Omental fat pad (tissue), 3 donors: ENCODE measurements at regions not wholly inside any gene's neighbourhood (a gene's known extent, or its start where the extent isn't known, plus 50 kb on each side); places are given as distances from the start of the nearest gene placed in this dataset.
"Not testable (repeated sequence)": the region's sequence is repeated elsewhere in the genome, so short reads cannot be mapped to it uniquely, and the experiment has no call there.

Experiments
- ATAC-seq: fragments of 150-250 bp; one replicate; pipeline ENCODE4 v1.9.1; 2016; ENCODE audit warnings: mild to moderate bottlenecking, moderate library complexity; ENCODE audit not compliant: low FRiP score
- DNase-seq: peaks from one replicate; pipeline ENCODE4 v3.0.0-alpha.2; 2019; ENCODE audit warnings: low spot score
- TF ChIP-seq, protein P1 (sequence below), 3 donors: fragments of 450-650 bp; IDR thresholded peaks; one replicate each; pipeline ENCODE4 v1.5.1; 2016 to 2017; ENCODE audit warnings: antibody characterized with exemption in 3 of 3, mild to moderate bottlenecking in 3 of 3, moderate library complexity in 2 of 3

DNA sequence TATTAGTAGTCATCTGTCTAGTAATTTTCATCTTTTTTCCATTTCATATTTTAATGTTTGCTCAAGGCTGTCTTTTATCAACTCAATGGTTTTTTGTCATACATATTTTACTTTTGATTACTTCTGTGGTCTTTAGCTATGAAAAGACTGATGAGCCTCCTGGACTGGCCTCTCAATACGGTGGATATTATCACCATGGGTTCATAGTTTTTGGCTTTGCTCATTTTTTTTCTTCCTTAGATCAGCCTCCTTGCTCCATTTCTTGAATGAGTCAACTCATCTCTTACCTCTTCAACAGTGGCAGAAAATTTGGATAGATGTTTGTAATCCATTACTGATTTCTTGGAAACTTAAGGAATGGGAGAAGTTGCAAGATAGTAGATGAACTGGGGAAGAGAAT is 80.1 kb upstream of the ELOVL5 start:
- TF ChIP-seq, protein P1, sequence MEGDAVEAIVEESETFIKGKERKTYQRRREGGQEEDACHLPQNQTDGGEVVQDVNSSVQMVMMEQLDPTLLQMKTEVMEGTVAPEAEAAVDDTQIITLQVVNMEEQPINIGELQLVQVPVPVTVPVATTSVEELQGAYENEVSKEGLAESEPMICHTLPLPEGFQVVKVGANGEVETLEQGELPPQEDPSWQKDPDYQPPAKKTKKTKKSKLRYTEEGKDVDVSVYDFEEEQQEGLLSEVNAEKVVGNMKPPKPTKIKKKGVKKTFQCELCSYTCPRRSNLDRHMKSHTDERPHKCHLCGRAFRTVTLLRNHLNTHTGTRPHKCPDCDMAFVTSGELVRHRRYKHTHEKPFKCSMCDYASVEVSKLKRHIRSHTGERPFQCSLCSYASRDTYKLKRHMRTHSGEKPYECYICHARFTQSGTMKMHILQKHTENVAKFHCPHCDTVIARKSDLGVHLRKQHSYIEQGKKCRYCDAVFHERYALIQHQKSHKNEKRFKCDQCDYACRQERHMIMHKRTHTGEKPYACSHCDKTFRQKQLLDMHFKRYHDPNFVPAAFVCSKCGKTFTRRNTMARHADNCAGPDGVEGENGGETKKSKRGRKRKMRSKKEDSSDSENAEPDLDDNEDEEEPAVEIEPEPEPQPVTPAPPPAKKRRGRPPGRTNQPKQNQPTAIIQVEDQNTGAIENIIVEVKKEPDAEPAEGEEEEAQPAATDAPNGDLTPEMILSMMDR (IDR thresholded peaks at IDR 0.05) = no peak
- DNase-seq = no peak
- no peak for ATAC-seq

DNA sequence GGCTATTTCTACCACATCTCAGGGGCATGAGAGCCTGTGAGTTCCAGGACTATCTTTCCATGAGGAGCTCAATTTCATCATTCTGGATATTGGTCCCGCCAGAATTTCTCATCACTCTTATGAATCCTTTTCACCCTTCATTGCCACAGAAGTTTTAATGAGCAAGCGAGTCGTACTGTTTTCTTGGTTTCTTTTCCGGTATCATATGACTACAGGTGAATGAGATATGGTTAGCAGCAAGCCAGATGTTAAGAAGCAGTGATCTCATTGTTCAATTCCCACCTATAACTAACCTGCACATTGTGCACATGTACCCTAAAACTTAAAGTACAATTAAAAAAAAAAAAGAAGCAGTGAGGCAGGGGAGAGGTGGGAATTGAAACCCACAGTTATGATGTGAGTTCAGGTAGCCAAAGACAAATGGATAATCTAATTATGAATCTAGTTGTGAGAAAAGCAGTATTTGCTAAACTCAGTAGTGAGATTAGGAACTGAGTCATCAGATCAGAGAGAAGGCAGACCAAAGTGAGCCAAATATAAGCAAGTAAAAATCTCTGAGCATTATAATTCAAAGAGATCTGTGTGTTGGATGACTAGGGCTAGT is 78.0 kb upstream of the ELOVL5 start:
- TF ChIP-seq, protein P1 (IDR thresholded peaks at IDR 0.05) = no peak
- ATAC-seq (no peak), DNase-seq (no peak)

DNA sequence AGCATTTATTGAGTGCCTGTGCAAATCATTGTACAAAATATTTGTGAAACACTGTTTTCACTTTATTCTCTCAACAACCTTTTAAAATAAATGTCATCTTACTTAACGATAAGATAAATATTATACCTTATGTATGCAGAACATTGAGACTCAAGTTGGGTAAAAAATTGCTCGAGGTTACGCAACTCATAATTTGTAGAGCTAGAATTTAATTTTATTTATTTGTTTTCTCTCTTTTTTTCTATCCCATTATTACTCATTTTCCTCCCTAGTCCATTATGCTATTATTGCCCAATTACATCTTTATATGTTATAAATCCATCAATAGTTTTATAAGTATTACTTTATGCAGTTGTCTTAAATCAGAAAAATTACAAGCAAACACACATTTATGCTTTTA is 77.4 kb upstream of the ELOVL5 start:
- TF ChIP-seq, protein P1 (IDR thresholded peaks at IDR 0.05) = no peak

DNA sequence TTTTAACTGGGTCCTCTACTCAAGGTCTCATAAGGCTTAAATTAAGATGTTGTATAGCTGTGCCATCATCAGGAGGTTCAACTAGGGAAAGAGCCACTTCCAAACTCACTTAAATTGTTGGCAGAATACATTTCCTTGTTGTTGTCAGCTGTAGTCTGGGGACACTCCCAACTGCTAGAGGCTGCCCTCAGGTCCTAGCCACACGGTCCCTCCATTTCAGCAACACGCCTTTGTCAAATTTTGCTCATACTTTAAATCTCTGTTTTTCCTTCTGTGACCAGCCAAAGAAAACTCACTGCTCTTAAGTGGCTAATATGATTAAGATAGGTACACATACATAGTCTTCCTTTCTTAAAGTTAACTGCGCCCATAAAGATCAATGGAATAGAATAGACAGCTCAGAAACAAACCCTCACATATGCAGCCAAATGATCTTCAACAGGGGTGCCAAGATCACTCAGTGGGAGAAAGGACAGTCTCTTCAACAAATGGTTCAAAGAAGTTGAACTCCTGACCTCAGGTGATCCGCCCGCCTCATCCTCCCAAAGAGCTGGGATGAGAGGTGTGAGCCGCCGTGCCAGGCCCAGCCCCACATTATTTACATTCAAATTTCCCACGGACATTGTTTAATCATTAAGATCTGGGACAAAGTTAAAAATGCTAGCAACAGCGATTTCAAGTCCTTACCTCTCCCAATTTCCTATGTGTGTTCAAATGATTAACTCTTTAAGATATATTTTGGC is 76.4 kb upstream of the ELOVL5 start:
- ATAC-seq (no peak), DNase-seq (no peak)
- TF ChIP-seq, protein P1 (IDR thresholded peaks at IDR 0.05) = no peak

More for the DNA sequence above, 77.4 kb upstream of the ELOVL5 start:
- DNase-seq (no peak), ATAC-seq (no peak)

DNA sequence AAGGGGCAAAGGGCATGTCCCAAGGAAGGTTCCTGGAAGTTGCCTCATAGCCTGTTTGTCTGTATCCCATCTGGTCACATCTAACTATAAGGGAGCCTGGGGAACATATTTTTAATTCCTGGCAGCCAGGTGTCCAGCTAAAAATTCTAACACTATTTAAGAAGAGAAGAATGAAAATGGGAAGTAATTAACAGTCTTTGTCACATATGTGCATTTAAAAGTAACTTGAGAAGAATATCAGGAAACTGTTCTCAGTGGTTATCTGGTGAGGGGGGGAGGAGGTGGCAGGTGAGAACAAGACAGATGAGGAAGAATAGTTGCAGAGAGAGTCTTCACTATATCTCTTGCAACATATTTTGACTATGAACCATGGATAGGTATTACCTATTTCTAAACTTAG is 75.5 kb upstream of the ELOVL5 start:
- TF ChIP-seq, protein P1 (IDR thresholded peaks at IDR 0.05) = no peak

DNA sequence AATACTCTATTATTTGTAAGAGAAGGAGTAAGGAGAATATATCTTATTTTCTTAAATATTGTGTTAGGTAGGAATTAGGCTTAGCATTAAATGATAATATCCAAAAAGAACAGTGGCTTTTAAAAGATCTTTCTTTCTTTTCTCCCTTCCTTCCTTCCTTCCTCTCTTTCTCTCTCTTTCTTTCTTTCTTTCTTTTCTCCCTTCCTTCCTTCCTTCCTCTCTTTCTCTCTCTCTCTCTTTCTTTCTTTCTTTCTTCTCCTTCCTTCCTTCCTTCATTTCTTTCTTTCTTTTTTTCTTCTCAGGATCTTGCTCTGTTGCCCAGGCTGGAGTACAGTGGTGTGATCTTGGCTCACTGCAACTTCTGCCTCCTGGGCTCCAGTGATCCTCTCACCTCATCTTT is 74.8 kb upstream of the ELOVL5 start:
- not testable (repeated sequence) for ATAC-seq, DNase-seq

More for the DNA sequence above, 75.5 kb upstream of the ELOVL5 start:
- DNase-seq (no peak), ATAC-seq (no peak)

DNA sequence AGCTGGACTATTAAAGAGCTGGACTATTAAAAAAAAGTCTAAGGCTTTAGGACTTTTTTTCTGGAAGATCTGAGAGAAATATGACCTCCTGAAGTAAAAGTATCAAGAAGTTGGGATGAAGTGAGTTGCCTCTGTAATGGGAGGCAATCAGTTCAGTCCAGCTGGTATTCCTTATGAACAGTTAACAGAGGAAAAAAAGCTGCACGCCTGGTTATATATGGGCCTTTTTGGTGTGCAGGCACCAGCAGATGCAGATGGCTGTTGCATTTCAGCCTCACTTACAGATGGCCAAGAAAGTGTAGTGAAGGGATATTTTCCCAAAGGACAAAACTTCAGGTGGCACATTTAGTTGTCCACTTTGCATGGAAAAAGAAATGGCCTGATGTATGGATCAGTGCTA is 70.3 kb upstream of the ELOVL5 start:
- DNase-seq (no peak), ATAC-seq (no peak)
- TF ChIP-seq, protein P1 (IDR thresholded peaks at IDR 0.05) = no peak
